Trophoblast cell (in vitro differentiated cells and primary cell): ENCODE measurements at regions not wholly inside any gene's neighbourhood (a gene's known extent, or its start where the extent isn't known, plus 50 kb on each side); places are given as distances from the start of the nearest gene placed in this dataset.
"Not testable (repeated sequence)": the region's sequence is repeated elsewhere in the genome, so short reads cannot be mapped to it uniquely, and the experiment has no call there.

Experiments used
- DNase-seq, 2 donors: peaks; one replicate each; pipeline ENCODE4 v3.0.0-alpha.2; 2016
- H2AFZ ChIP-seq: 2 replicates; pipeline ENCODE4 v1.6.1; 2013; ENCODE audit warnings: low read length, moderate library complexity, mild to moderate bottlenecking; ENCODE audit not compliant: insufficient read depth, poor library complexity
- H2AK5ac ChIP-seq: 2 replicates; pipeline ENCODE4 v1.6.1; 2013; ENCODE audit warnings: mild to moderate bottlenecking, low read length
- H2BK120ac ChIP-seq: 2 replicates; pipeline ENCODE4 v1.6.1; 2013; ENCODE audit warnings: low read length, mild to moderate bottlenecking, moderate library complexity; ENCODE audit not compliant: insufficient read depth, poor library complexity
- H2BK12ac ChIP-seq: 2 replicates; pipeline ENCODE4 v1.6.1; 2013; ENCODE audit warnings: mild to moderate bottlenecking, low read length, moderate library complexity
- H2BK5ac ChIP-seq: 2 replicates; pipeline ENCODE4 v1.6.1; 2013; ENCODE audit warnings: low read length, low read depth, moderate library complexity, mild to moderate bottlenecking; ENCODE audit not compliant: poor library complexity
- H3K14ac ChIP-seq: 2 replicates; pipeline ENCODE4 v1.6.1; 2013; ENCODE audit warnings: mild to moderate bottlenecking, low read length
- H3K18ac ChIP-seq: 2 replicates; pipeline ENCODE4 v1.6.1; 2013; ENCODE audit warnings: mild to moderate bottlenecking, low read length
- H3K23ac ChIP-seq: 2 replicates; pipeline ENCODE4 v1.6.1; 2013; ENCODE audit warnings: low read length
- H3K27ac ChIP-seq: 2 replicates; pipeline ENCODE4 v1.5.1; 2013; ENCODE audit warnings: low read depth, mild to moderate bottlenecking, inconsistent platforms, low read length, moderate library complexity
- H3K27me3 ChIP-seq: 2 replicates; pipeline ENCODE4 v1.6.1; 2013; ENCODE audit warnings: inconsistent platforms, mild to moderate bottlenecking, low read length, moderate library complexity; ENCODE audit not compliant: insufficient read depth
- H3K36me3 ChIP-seq, 2 experiments: 1 replicate in 1 of 2; 2 replicates in 1 of 2; pipeline ENCODE4 v1.6.1; 2013; ENCODE audit warnings: low read length in 2 of 2, mild to moderate bottlenecking in 2 of 2, moderate library complexity in 1 of 2; ENCODE audit not compliant: insufficient read depth in 2 of 2, control insufficient read depth in 1 of 2
- H3K4ac ChIP-seq: 2 replicates; pipeline ENCODE4 v1.6.1; 2013; ENCODE audit warnings: low read depth, mild to moderate bottlenecking, low read length, moderate library complexity
- H3K4me1 ChIP-seq, 2 experiments: 1 replicate in 1 of 2; 2 replicates in 1 of 2; pipeline ENCODE4 v1.6.1; 2013; ENCODE audit warnings: low read length in 2 of 2, mild to moderate bottlenecking in 2 of 2, moderate library complexity in 1 of 2; ENCODE audit not compliant: insufficient read depth in 2 of 2, control insufficient read depth in 1 of 2
- H3K4me2 ChIP-seq: 2 replicates; pipeline ENCODE4 v1.6.1; 2013; ENCODE audit warnings: inconsistent platforms, mild to moderate bottlenecking, low read length, moderate library complexity
- H3K4me3 ChIP-seq: 2 replicates; pipeline ENCODE4 v1.5.1; 2013; ENCODE audit warnings: mild to moderate bottlenecking, low read depth, low read length, inconsistent platforms
- H3K79me1 ChIP-seq: one replicate; pipeline ENCODE4 v1.6.1; 2013; ENCODE audit warnings: low read length
- H3K79me2 ChIP-seq: 2 replicates; pipeline ENCODE4 v1.6.1; 2013; ENCODE audit warnings: low read length, mild to moderate bottlenecking; ENCODE audit not compliant: control insufficient read depth, insufficient read depth, poor library complexity
- H3K9ac ChIP-seq: 2 replicates; pipeline ENCODE4 v1.6.1; 2013; ENCODE audit warnings: mild to moderate bottlenecking, low read length
- H3K9me3 ChIP-seq: 2 replicates; pipeline ENCODE4 v1.6.1; 2013; ENCODE audit warnings: low read depth, mild to moderate bottlenecking, control low read depth, inconsistent platforms, low read length; ENCODE audit not compliant: insufficient read depth
- H4K12ac ChIP-seq: 2 replicates; pipeline ENCODE4 v1.6.1; 2013; ENCODE audit warnings: low read depth, mild to moderate bottlenecking, low read length, moderate library complexity
- H4K8ac ChIP-seq: 2 replicates; pipeline ENCODE4 v1.6.1; 2013; ENCODE audit warnings: low read depth, mild to moderate bottlenecking, low read length, moderate library complexity
- H4K91ac ChIP-seq: one replicate; pipeline ENCODE4 v1.6.1; 2013; ENCODE audit warnings: low read depth, mild to moderate bottlenecking, low read length, moderate library complexity
- WGBS: extraction: QIAGEN DNeasy Blood & Tissue Kit; methylation state at CpG from one replicate; pipeline ENCODE4 v1.1.7; 2013; ENCODE audit warnings: missing lambda C conversion rate; ENCODE audit not compliant: insufficient read length, insufficient coverage; ENCODE audit errors: extremely low coverage; 5-methylcytosine and 5-hydroxymethylcytosine counted together

DNA sequence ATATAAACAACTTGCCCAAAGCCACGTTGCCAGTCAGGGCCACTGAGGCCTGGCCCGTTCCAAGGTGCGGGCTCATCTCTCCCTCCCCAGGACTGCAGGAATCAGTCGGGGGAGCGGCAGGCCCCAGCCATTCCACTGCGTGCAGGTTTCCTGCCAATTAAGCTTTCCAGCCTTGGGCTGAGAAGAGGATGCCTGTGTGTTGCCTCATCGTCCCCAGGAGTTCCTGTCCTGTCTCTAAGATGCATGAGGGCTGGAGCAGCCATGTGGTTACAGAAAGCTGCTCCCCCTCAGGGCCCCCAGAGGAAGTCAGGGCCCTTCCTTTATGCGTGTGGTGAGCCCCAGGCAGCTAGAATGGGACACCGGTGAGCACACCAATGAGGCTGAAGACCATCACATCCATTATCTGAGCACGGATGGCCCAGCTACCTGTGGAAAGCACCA lies 57.7 kb upstream of the METTL9 start:
- H3K23ac ChIP-seq, H3K9ac ChIP-seq, H4K8ac ChIP-seq, H3K36me3 ChIP-seq, DNase-seq, H3K4me1 ChIP-seq, H2BK5ac ChIP-seq, H4K91ac ChIP-seq, H3K4me3 ChIP-seq, H2BK12ac ChIP-seq, H3K79me2 ChIP-seq, H2AK5ac ChIP-seq, H4K12ac ChIP-seq, H3K14ac ChIP-seq, H3K79me1 ChIP-seq, H3K4me2 ChIP-seq, H3K9me3 ChIP-seq, H3K18ac ChIP-seq, H3K4ac ChIP-seq, H3K27ac ChIP-seq, H2AFZ ChIP-seq, H2BK120ac ChIP-seq, H3K27me3 ChIP-seq: not testable (repeated sequence)
- no CpG with 5 or more reads among the region's 10 CpGs for WGBS

- H3K36me3 ChIP-seq, H3K4me2 ChIP-seq, H3K4me3 ChIP-seq, H4K12ac ChIP-seq, H4K8ac ChIP-seq, H3K79me1 ChIP-seq, H3K23ac ChIP-seq, H3K9ac ChIP-seq, H3K14ac ChIP-seq, H4K91ac ChIP-seq, H2BK5ac ChIP-seq, H3K4me1 ChIP-seq, H3K79me2 ChIP-seq, H2AFZ ChIP-seq, H3K18ac ChIP-seq, H3K27ac ChIP-seq, DNase-seq, H3K4ac ChIP-seq, H2BK120ac ChIP-seq, H2AK5ac ChIP-seq, H2BK12ac ChIP-seq, H3K9me3 ChIP-seq, H3K27me3 ChIP-seq: not testable (repeated sequence)
- no CpG with 5 or more reads among the region's 15 CpGs for WGBS
Measured at GRCh38 chr16:21542075-21542474, 57.3 kb upstream of the METTL9 start.

- H3K14ac ChIP-seq, H3K36me3 ChIP-seq, H2BK12ac ChIP-seq, H3K4me1 ChIP-seq, H3K27ac ChIP-seq, H3K79me1 ChIP-seq, H3K4ac ChIP-seq, H3K4me2 ChIP-seq, DNase-seq, H4K12ac ChIP-seq, H2BK120ac ChIP-seq, H3K9ac ChIP-seq, H2BK5ac ChIP-seq, H3K9me3 ChIP-seq, H3K18ac ChIP-seq, H2AFZ ChIP-seq, H3K27me3 ChIP-seq, H3K23ac ChIP-seq, H3K79me2 ChIP-seq, H4K91ac ChIP-seq, H3K4me3 ChIP-seq, H2AK5ac ChIP-seq, H4K8ac ChIP-seq: not testable (repeated sequence)
- WGBS: no CpG with 5 or more reads among the region's 15 CpGs
Measured at GRCh38 chr16:21542491-21543124, 56.8 kb upstream of the METTL9 start.

DNA sequence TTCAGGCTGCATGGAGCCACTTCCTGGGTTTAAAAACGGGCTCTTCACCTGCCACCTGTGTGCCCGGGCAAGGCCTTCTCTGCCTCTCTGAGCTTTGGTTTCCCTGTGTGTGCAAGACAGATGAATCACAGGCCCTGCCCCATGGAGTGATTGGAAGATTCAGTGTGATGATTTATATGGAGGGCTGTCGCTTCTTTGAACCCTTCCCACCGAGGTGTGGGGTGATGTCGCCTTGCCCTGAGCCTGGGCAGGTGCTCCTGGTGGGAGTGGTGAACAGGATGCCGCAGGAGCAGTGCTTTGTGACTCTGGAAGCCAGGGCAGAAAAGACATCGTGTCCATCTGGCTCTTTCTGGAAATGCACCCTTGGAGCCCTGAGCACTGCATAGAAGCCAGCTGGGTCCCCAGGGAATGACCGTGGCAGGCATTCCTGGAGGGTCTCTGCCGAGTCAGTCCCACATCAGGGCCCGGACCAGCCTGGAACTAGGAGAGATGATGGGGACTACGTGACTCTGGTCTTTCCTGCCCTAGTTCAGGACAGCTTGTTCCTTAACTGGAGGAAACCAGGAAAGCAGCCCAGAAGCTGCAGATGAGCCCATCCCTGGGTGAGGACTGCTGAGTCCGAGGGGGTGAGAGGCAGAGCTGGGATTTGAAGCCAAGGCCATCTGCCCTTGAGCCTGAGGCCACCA lies 56.1 kb upstream of the METTL9 start:
- H3K14ac ChIP-seq, H3K18ac ChIP-seq, H3K9me3 ChIP-seq, H3K4me3 ChIP-seq, H3K79me1 ChIP-seq, H3K27ac ChIP-seq, H4K12ac ChIP-seq, H3K27me3 ChIP-seq, H3K4me1 ChIP-seq, DNase-seq, H4K91ac ChIP-seq, H3K4me2 ChIP-seq, H3K4ac ChIP-seq, H3K9ac ChIP-seq, H4K8ac ChIP-seq, H3K79me2 ChIP-seq, H2BK5ac ChIP-seq, H2AFZ ChIP-seq, H3K36me3 ChIP-seq, H2AK5ac ChIP-seq, H2BK12ac ChIP-seq, H3K23ac ChIP-seq: not testable (repeated sequence)
- no CpG with 5 or more reads among the region's 12 CpGs for WGBS
- peak overlapping the region; percentile 6 for H2BK120ac ChIP-seq
